Smooth muscle cell (in vitro differentiated cells): ENCODE measurements at regions not wholly inside any gene's neighbourhood (a gene's known extent, or its start where the extent isn't known, plus 50 kb on each side); places are given as distances from the start of the nearest gene placed in this dataset.

Experiments
- DNase-seq: peaks from one replicate; lab custom pipeline; 2025; ENCODE audit not compliant: unreplicated experiment; lab: John Stamatoyannopoulos, UW
- H2AFZ ChIP-seq: fragments of 200-600 bp; sonication (generic); 2 replicates; pipeline ENCODE4 v1.6.0; 2016; ENCODE audit warnings: antibody characterized with exemption, low read depth, mild to moderate bottlenecking
- H3F3A ChIP-seq: fragments of 200-600 bp; sonication (generic); 2 replicates; pipeline ENCODE4 v1.6.0; 2017; ENCODE audit warnings: antibody characterized with exemption, low read depth
- H3K27ac ChIP-seq: fragments of 200-600 bp; sonication (generic); 2 replicates; pipeline ENCODE4 v1.5.1; 2016; ENCODE audit warnings: low read depth, mild to moderate bottlenecking
- H3K27me3 ChIP-seq: fragments of 200-600 bp; sonication (generic); 2 replicates; pipeline ENCODE4 v1.6.1; 2016; ENCODE audit warnings: low read depth, mild to moderate bottlenecking
- H3K36me3 ChIP-seq: fragments of 200-600 bp; sonication (generic); 2 replicates; pipeline ENCODE4 v1.5.1; 2016; ENCODE audit warnings: low read depth
- H3K4me1 ChIP-seq: fragments of 200-600 bp; sonication (generic); 2 replicates; pipeline ENCODE4 v1.5.1; 2016; ENCODE audit warnings: low read depth
- H3K4me2 ChIP-seq: fragments of 200-600 bp; sonication (generic); 2 replicates; pipeline ENCODE4 v1.6.0; 2016; ENCODE audit warnings: mild to moderate bottlenecking
- H3K4me3 ChIP-seq: fragments of 200-600 bp; sonication (generic); 2 replicates; pipeline ENCODE4 v1.5.1; 2016; ENCODE audit warnings: mild to moderate bottlenecking
- H3K79me2 ChIP-seq: fragments of 200-600 bp; sonication (generic); 2 replicates; pipeline ENCODE4 v1.6.0; 2016; ENCODE audit warnings: low read depth, mild to moderate bottlenecking
- H3K9ac ChIP-seq: fragments of 200-600 bp; sonication (generic); 2 replicates; pipeline ENCODE4 v1.6.0; 2016; ENCODE audit warnings: low read depth
- H3K9me3 ChIP-seq: fragments of 200-600 bp; sonication (generic); replicated peaks from 2 replicates; pipeline ENCODE4 v1.5.1; 2016; ENCODE audit warnings: low read depth
- H4K20me1 ChIP-seq: fragments of 200-600 bp; sonication (generic); 2 replicates; pipeline ENCODE4 v1.6.0; 2016; ENCODE audit warnings: low read depth
- CTCF ChIP-seq: fragments of 200-600 bp; sonication (generic); IDR thresholded peaks from 2 replicates; pipeline ENCODE4 v1.5.1; 2017; ENCODE audit warnings: borderline replicate concordance, mild to moderate bottlenecking, antibody characterized with exemption; ENCODE audit not compliant: insufficient read depth, poor library complexity, severe bottlenecking
- WGBS: methylation state at CpG from one replicate; pipeline ENCODE4 v1.1.7; 2016; ENCODE audit warnings: low lambda C conversion rate; 5-methylcytosine and 5-hydroxymethylcytosine counted together

DNA sequence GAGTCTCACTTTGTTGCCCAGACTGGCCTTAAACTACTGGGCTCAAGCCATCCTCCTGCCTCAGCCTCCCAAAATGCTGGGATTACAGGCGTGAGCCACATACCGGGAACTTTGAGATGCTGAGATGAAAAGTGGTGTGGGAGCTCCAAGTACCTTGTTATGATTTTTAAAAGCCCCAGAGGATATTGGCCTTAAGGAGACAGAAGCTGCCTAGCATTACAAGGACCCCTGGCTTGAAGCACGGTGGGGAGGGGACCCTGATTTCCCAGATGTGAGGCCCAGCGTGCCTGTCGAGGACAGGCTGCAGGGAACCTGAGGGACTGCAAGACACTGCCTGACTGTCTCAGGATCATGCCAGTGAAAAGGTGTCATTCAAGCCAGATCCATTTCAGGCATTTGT is 75.3 kb upstream of the TIAM2 start:
- no peak overlapping the region for H3K27ac ChIP-seq
- no peaks in the 10 kb centered on the region for H3K36me3 ChIP-seq
- H3F3A ChIP-seq, result no peaks in the 10 kb centered on the region
- H3K4me3 ChIP-seq, result no peak overlapping the region
- H3K27me3 ChIP-seq, result no peaks in the 10 kb centered on the region
- 98% methylated on average over 5 of the region's 5 CpGs for WGBS
- no peak overlapping the region for H3K4me2 ChIP-seq
- H4K20me1 ChIP-seq, result no peaks in the 10 kb centered on the region
- no peak for TF ChIP-seq CTCF
- DNase-seq, result no peak
- no peaks in the 10 kb centered on the region for H3K79me2 ChIP-seq
- H3K4me1 ChIP-seq, result no peaks in the 10 kb centered on the region
- H3K9ac ChIP-seq, result no peak overlapping the region
- H3K9me3 ChIP-seq, result no peaks in the 10 kb centered on the region
- H2AFZ ChIP-seq, result no peak overlapping the region

- H3K4me2 ChIP-seq, result no peak overlapping the region
- WGBS, result 91% methylated on average over 8 of the region's 8 CpGs
- TF ChIP-seq CTCF, result no peak
- no peaks in the 10 kb centered on the region for H3F3A ChIP-seq
- no peak overlapping the region for H3K4me3 ChIP-seq
- no peaks in the 10 kb centered on the region for H3K9me3 ChIP-seq
- H3K27me3 ChIP-seq, result no peaks in the 10 kb centered on the region
- no peak overlapping the region for H3K9ac ChIP-seq
- no peak overlapping the region for H3K27ac ChIP-seq
- H3K36me3 ChIP-seq, result no peaks in the 10 kb centered on the region
- no peak overlapping the region for H2AFZ ChIP-seq
- H3K4me1 ChIP-seq, result no peaks in the 10 kb centered on the region
- no peak for DNase-seq
- H3K79me2 ChIP-seq, result no peaks in the 10 kb centered on the region
- no peaks in the 10 kb centered on the region for H4K20me1 ChIP-seq
Observed at GRCh38 chr6:154920495-154921200, 74.5 kb upstream of the TIAM2 start.

GRCh38 chr6:154921482-154921881 is 73.6 kb upstream of the TIAM2 start:
- Histone ChIP-seq H3F3A (no peaks in the 10 kb centered on the region), H2AFZ (no peak overlapping the region), H3K4me2 (no peak overlapping the region), H3K9ac (no peak overlapping the region), H3K27ac (no peak overlapping the region), H3K36me3 (no peaks in the 10 kb centered on the region), H3K79me2 (no peaks in the 10 kb centered on the region), H3K4me3 (no peak overlapping the region), H3K27me3 (no peaks in the 10 kb centered on the region), H3K9me3 (no peaks in the 10 kb centered on the region), H3K4me1 (no peaks in the 10 kb centered on the region), H4K20me1 (no peaks in the 10 kb centered on the region)
- 90% methylated on average over 4 of the region's 4 CpGs for WGBS
- no peak for DNase-seq
- TF ChIP-seq CTCF, result no peak
